ENCODE measurements at regions not wholly inside any gene's neighbourhood (a gene's known extent, or its start where the extent isn't known, plus 50 kb on each side); places are given as distances from the start of the nearest gene placed in this dataset.

GRCh38 chr6:37555040-37555781, 55.5 kb upstream of the CCDC167 start:
- no peak for TF ChIP-seq EZH2 (IDR thresholded peaks at IDR 0.05; ENCODE audit: borderline replicate concordance, low read length)
- TF ChIP-seq CTCF (IDR thresholded peaks at IDR 0.05; ENCODE audit: low read length): no peak
